ENCODE measurements at regions not wholly inside any gene's neighbourhood (a gene's known extent, or its start where the extent isn't known, plus 50 kb on each side); places are given as distances from the start of the nearest gene placed in this dataset.

DNA sequence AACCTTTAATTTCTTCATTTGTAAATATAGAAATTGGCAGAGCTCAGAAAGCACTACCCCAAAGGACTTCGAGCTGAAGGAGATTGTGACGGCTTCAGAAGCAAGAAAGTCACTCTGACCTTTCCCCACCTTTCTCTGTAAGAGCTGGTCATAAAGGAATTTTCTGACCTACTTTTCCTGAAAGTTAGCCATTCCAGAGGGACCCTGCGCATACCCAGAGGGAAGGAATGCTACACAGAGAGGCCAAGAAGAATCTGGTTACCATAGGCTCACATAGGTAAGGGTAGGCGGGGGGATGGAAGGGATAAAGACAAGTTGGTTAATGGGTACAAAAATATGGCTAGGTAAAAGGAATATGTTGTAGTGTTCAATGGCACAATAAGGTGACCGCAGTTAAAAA, 1080.3 kb downstream of the ZPLD1 start:
- TF ChIP-seq, protein P1, sequence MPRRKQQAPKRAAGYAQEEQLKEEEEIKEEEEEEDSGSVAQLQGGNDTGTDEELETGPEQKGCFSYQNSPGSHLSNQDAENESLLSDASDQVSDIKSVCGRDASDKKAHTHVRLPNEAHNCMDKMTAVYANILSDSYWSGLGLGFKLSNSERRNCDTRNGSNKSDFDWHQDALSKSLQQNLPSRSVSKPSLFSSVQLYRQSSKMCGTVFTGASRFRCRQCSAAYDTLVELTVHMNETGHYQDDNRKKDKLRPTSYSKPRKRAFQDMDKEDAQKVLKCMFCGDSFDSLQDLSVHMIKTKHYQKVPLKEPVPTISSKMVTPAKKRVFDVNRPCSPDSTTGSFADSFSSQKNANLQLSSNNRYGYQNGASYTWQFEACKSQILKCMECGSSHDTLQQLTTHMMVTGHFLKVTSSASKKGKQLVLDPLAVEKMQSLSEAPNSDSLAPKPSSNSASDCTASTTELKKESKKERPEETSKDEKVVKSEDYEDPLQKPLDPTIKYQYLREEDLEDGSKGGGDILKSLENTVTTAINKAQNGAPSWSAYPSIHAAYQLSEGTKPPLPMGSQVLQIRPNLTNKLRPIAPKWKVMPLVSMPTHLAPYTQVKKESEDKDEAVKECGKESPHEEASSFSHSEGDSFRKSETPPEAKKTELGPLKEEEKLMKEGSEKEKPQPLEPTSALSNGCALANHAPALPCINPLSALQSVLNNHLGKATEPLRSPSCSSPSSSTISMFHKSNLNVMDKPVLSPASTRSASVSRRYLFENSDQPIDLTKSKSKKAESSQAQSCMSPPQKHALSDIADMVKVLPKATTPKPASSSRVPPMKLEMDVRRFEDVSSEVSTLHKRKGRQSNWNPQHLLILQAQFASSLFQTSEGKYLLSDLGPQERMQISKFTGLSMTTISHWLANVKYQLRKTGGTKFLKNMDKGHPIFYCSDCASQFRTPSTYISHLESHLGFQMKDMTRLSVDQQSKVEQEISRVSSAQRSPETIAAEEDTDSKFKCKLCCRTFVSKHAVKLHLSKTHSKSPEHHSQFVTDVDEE (CRISPR knock-in tag; IDR thresholded peaks at IDR 0.05): no peak
- TF ChIP-seq ARNTL (CRISPR knock-in tag; IDR thresholded peaks at IDR 0.05; ENCODE audit: borderline replicate concordance, low read depth): no peak
- TF ChIP-seq ZFP30 (CRISPR knock-in tag; IDR thresholded peaks at IDR 0.05): no peak
- no peak for TF ChIP-seq GLIS3 (CRISPR knock-in tag; IDR thresholded peaks at IDR 0.05)
- TF ChIP-seq RARB (CRISPR knock-in tag; IDR thresholded peaks at IDR 0.05): no peak
- no peak for TF ChIP-seq SNAI2 (CRISPR knock-in tag; IDR thresholded peaks at IDR 0.05)
- TF ChIP-seq, protein P2, sequence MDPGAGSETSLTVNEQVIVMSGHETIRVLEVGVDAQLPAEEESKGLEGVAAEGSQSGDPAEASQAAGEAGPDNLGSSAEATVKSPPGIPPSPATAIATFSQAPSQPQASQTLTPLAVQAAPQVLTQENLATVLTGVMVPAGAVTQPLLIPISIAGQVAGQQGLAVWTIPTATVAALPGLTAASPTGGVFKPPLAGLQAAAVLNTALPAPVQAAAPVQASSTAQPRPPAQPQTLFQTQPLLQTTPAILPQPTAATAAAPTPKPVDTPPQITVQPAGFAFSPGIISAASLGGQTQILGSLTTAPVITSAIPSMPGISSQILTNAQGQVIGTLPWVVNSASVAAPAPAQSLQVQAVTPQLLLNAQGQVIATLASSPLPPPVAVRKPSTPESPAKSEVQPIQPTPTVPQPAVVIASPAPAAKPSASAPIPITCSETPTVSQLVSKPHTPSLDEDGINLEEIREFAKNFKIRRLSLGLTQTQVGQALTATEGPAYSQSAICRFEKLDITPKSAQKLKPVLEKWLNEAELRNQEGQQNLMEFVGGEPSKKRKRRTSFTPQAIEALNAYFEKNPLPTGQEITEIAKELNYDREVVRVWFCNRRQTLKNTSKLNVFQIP (CRISPR knock-in tag; IDR thresholded peaks at IDR 0.05; ENCODE audit: borderline replicate concordance, low read depth): no peak
- TF ChIP-seq OSR1 (CRISPR knock-in tag; IDR thresholded peaks at IDR 0.05): no peak
- TF ChIP-seq, protein P3, sequence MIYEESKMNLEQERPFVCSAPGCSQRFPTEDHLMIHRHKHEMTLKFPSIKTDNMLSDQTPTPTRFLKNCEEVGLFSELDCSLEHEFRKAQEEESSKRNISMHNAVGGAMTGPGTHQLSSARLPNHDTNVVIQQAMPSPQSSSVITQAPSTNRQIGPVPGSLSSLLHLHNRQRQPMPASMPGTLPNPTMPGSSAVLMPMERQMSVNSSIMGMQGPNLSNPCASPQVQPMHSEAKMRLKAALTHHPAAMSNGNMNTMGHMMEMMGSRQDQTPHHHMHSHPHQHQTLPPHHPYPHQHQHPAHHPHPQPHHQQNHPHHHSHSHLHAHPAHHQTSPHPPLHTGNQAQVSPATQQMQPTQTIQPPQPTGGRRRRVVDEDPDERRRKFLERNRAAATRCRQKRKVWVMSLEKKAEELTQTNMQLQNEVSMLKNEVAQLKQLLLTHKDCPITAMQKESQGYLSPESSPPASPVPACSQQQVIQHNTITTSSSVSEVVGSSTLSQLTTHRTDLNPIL (CRISPR knock-in tag; IDR thresholded peaks at IDR 0.05; ENCODE audit: low read depth): no peak
- no peak for TF ChIP-seq TOX (CRISPR knock-in tag; IDR thresholded peaks at IDR 0.05; ENCODE audit: borderline replicate concordance)
- no peak for TF ChIP-seq ZFP3 (CRISPR knock-in tag; IDR thresholded peaks at IDR 0.05)
- no peak for TF ChIP-seq ISL1 (CRISPR knock-in tag; IDR thresholded peaks at IDR 0.05)
